K562 (cell line): ENCODE measurements at regions not wholly inside any gene's neighbourhood (a gene's known extent, or its start where the extent isn't known, plus 50 kb on each side); places are given as distances from the start of the nearest gene placed in this dataset.
"Not testable (repeated sequence)": the region's sequence is repeated elsewhere in the genome, so short reads cannot be mapped to it uniquely, and the experiment has no call there.

Experiments used
- CAMTA2 ChIP-seq: fragments of 250-450 bp; sonication (Bioruptor Pico); conservative IDR thresholded peaks from 2 replicates; pipeline ENCODE4 v1.5.1; 2022
- EP300 ChIP-seq: IDR thresholded peaks from 2 replicates; pipeline ENCODE4 v1.6.1; 2012; ENCODE audit warnings: low read length, improper control_type of control experiment
- EZH2 ChIP-seq: IDR thresholded peaks from 2 replicates; pipeline ENCODE4 v1.6.1; 2012; ENCODE audit warnings: low read depth, mild to moderate bottlenecking, inconsistent platforms, low read length, borderline replicate concordance
- TF ChIP-seq, protein P1 (sequence below): sonication (generic); formaldehyde crosslinking; IDR thresholded peaks from 2 replicates; pipeline ENCODE4 v1.8.0; 2022; ENCODE audit warnings: mild to moderate bottlenecking, missing genetic modification reagents
- TF ChIP-seq, protein P2 (sequence below): fragments of 450-650 bp; IDR thresholded peaks from 2 replicates; pipeline ENCODE4 v1.6.1; 2018; ENCODE audit not compliant: partially characterized antibody

DNA sequence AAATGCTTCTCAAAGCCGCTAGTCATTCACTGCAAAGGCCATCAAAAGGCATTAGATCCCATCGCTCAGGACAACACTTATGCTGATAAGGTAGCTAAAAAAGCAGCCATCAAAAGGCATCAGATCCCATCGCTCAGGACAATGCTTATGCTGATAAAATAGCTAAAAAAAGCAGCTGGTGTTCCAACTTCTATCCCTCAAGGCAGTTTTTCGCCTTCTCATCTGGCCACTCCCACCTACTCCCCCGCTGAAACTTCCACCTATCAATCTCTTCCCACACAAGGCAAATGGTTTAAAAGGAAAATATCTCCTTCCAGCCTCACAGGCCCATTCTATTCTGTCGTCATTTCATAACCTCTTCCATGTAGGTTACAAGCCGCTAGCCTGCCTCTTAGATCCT lies 101.6 kb upstream of the SLC6A14 start:
- TF ChIP-seq EZH2; CAMTA2 (CRISPR knock-in tag); EP300: not testable (repeated sequence)
- TF ChIP-seq, protein P1, sequence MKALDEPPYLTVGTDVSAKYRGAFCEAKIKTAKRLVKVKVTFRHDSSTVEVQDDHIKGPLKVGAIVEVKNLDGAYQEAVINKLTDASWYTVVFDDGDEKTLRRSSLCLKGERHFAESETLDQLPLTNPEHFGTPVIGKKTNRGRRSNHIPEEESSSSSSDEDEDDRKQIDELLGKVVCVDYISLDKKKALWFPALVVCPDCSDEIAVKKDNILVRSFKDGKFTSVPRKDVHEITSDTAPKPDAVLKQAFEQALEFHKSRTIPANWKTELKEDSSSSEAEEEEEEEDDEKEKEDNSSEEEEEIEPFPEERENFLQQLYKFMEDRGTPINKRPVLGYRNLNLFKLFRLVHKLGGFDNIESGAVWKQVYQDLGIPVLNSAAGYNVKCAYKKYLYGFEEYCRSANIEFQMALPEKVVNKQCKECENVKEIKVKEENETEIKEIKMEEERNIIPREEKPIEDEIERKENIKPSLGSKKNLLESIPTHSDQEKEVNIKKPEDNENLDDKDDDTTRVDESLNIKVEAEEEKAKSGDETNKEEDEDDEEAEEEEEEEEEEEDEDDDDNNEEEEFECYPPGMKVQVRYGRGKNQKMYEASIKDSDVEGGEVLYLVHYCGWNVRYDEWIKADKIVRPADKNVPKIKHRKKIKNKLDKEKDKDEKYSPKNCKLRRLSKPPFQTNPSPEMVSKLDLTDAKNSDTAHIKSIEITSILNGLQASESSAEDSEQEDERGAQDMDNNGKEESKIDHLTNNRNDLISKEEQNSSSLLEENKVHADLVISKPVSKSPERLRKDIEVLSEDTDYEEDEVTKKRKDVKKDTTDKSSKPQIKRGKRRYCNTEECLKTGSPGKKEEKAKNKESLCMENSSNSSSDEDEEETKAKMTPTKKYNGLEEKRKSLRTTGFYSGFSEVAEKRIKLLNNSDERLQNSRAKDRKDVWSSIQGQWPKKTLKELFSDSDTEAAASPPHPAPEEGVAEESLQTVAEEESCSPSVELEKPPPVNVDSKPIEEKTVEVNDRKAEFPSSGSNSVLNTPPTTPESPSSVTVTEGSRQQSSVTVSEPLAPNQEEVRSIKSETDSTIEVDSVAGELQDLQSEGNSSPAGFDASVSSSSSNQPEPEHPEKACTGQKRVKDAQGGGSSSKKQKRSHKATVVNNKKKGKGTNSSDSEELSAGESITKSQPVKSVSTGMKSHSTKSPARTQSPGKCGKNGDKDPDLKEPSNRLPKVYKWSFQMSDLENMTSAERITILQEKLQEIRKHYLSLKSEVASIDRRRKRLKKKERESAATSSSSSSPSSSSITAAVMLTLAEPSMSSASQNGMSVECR (CRISPR knock-in tag): not testable (repeated sequence)
- TF ChIP-seq, protein P2, sequence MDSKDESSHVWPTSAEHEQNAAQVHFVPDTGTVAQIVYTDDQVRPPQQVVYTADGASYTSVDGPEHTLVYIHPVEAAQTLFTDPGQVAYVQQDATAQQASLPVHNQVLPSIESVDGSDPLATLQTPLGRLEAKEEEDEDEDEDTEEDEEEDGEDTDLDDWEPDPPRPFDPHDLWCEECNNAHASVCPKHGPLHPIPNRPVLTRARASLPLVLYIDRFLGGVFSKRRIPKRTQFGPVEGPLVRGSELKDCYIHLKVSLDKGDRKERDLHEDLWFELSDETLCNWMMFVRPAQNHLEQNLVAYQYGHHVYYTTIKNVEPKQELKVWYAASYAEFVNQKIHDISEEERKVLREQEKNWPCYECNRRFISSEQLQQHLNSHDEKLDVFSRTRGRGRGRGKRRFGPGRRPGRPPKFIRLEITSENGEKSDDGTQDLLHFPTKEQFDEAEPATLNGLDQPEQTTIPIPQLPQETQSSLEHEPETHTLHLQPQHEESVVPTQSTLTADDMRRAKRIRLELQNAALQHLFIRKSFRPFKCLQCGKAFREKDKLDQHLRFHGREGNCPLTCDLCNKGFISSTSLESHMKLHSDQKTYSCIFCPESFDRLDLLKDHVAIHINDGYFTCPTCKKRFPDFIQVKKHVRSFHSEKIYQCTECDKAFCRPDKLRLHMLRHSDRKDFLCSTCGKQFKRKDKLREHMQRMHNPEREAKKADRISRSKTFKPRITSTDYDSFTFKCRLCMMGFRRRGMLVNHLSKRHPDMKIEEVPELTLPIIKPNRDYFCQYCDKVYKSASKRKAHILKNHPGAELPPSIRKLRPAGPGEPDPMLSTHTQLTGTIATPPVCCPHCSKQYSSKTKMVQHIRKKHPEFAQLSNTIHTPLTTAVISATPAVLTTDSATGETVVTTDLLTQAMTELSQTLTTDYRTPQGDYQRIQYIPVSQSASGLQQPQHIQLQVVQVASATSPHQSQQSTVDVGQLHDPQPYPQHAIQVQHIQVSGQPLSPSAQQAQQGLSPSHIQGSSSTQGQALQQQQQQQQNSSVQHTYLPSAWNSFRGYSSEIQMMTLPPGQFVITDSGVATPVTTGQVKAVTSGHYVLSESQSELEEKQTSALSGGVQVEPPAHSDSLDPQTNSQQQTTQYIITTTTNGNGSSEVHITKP: not testable (repeated sequence)
